H1 (cell line): ENCODE measurements at regions not wholly inside any gene's neighbourhood (a gene's known extent, or its start where the extent isn't known, plus 50 kb on each side); places are given as distances from the start of the nearest gene placed in this dataset.

ENCODE experiments used
- BRCA1 ChIP-seq: IDR thresholded peaks from 2 replicates; pipeline ENCODE4 v1.6.1; 2012; ENCODE audit warnings: low read depth, low read length, improper control_type of control experiment
- CTBP2 ChIP-seq: IDR thresholded peaks from 2 replicates; pipeline ENCODE4 v1.7.0; 2011; ENCODE audit warnings: borderline replicate concordance, mild to moderate bottlenecking, moderate library complexity, mixed read lengths, low read length; ENCODE audit not compliant: insufficient read depth, insufficient read length
- CTCF ChIP-seq, 3 experiments: IDR thresholded peaks; 1 replicate in 2 of 3; 2 replicates in 1 of 3; pipeline versions ENCODE4 v1.5.1 to v1.6.1; 2011; ENCODE audit warnings: low read length in 3 of 3, mild to moderate bottlenecking in 3 of 3, inconsistent platforms in 2 of 3, low read depth in 1 of 3, moderate library complexity in 1 of 3; ENCODE audit not compliant: insufficient read depth in 1 of 3; ENCODE audit errors: control extremely low read depth in 1 of 3
- JUN ChIP-seq: IDR thresholded peaks from 2 replicates; pipeline ENCODE4 v1.6.1; 2011; ENCODE audit warnings: low read depth, mild to moderate bottlenecking, improper control_type of control experiment, low read length
- SAP30 ChIP-seq: fragments of 300-600 bp; sonication (generic); IDR thresholded peaks from 2 replicates; pipeline ENCODE4 v1.7.1; 2012; ENCODE audit warnings: low read length, moderate library complexity, mild to moderate bottlenecking, inconsistent platforms; ENCODE audit not compliant: insufficient read depth, insufficient replicate concordance

DNA sequence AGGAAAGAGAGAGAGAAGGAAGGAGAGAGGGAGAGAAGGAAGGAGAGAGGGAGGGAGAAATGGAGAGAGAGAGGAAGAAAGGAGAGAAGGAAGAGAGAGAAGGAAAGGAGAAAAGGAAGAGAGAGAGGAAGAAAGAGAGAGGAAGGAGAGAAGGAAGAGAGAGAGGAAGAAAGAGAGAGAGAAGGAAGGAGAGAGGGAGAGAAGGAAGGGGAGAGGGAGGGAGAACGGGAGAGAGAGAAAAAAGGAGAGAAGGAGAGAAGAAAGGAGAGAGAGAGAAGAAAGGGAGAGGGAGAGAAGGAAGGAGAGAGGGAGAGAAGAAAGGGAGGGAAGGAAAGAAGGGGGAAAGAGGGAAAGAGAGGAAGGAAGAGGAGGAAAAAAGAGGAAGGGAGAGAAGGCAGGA, 1070.7 kb downstream of the UQCRFS1 start (continued):
- TF ChIP-seq JUN: no peak
- TF ChIP-seq SAP30: no peak
- TF ChIP-seq BRCA1: no peak
- no peak for TF ChIP-seq CTBP2
- no peak for TF ChIP-seq CTCF (IDR thresholded peaks at IDR 0.05; ENCODE audit: control extremely low read depth in 1 of 3, insufficient read depth in 1 of 3, low read depth in 1 of 3, low read length in 3 of 3)
